Omental fat pad (tissue), 3 donors: ENCODE measurements at regions not wholly inside any gene's neighbourhood (a gene's known extent, or its start where the extent isn't known, plus 50 kb on each side); places are given as distances from the start of the nearest gene placed in this dataset.

Source experiments
- ATAC-seq: fragments of 150-250 bp; one replicate; pipeline ENCODE4 v1.9.1; 2016; ENCODE audit warnings: mild to moderate bottlenecking, moderate library complexity; ENCODE audit not compliant: low FRiP score
- DNase-seq: peaks from one replicate; pipeline ENCODE4 v3.0.0-alpha.2; 2019; ENCODE audit warnings: low spot score
- TF ChIP-seq, protein P1 (sequence below), 3 donors: fragments of 450-650 bp; IDR thresholded peaks; one replicate each; pipeline ENCODE4 v1.5.1; 2016 to 2017; ENCODE audit warnings: antibody characterized with exemption in 3 of 3, mild to moderate bottlenecking in 3 of 3, moderate library complexity in 2 of 3

- ATAC-seq: no peak
- DNase-seq: no peak
- TF ChIP-seq, protein P1, sequence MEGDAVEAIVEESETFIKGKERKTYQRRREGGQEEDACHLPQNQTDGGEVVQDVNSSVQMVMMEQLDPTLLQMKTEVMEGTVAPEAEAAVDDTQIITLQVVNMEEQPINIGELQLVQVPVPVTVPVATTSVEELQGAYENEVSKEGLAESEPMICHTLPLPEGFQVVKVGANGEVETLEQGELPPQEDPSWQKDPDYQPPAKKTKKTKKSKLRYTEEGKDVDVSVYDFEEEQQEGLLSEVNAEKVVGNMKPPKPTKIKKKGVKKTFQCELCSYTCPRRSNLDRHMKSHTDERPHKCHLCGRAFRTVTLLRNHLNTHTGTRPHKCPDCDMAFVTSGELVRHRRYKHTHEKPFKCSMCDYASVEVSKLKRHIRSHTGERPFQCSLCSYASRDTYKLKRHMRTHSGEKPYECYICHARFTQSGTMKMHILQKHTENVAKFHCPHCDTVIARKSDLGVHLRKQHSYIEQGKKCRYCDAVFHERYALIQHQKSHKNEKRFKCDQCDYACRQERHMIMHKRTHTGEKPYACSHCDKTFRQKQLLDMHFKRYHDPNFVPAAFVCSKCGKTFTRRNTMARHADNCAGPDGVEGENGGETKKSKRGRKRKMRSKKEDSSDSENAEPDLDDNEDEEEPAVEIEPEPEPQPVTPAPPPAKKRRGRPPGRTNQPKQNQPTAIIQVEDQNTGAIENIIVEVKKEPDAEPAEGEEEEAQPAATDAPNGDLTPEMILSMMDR (IDR thresholded peaks at IDR 0.05): no peak
Measured at GRCh38 chr9:7534211-7534935, 265.2 kb downstream of the DMAC1 start.

- TF ChIP-seq, protein P1 (IDR thresholded peaks at IDR 0.05): no peak
- no peak for DNase-seq
- ATAC-seq: no peak
Measured at GRCh38 chr9:7533376-7534090, 266.0 kb downstream of the DMAC1 start.

DNA sequence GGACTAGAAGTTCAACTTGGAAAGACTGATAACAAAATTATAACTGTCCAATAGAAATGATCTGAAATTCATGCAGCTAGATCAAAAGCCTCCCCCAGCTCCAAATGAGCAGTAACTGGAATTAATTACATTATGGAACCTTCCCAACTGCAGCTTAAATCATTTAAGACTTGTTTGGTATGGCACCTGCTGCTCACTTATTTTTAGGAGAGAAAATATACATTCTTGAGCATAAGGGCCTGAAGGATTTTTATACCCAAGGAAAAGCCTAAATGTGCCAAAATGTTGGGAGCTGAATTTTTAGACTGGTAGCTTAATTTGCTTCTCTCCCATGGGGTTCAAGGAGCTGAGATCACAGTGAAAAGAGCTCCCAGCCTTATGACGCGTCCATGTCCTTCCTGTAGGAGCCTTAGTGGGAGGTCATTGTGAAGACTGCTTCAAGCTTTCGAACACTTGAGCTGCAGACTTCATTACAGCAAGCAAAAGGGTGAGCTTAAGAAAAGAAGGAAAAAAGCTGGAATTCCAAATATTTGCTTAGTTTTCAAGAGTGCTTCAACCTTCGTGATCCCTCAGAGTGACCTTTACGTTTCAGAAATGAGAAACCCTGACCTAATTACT lies 276.0 kb downstream of the DMAC1 start:
- ATAC-seq (no peak), DNase-seq (no peak)
- TF ChIP-seq, protein P1 (IDR thresholded peaks at IDR 0.05): no peak

DNA sequence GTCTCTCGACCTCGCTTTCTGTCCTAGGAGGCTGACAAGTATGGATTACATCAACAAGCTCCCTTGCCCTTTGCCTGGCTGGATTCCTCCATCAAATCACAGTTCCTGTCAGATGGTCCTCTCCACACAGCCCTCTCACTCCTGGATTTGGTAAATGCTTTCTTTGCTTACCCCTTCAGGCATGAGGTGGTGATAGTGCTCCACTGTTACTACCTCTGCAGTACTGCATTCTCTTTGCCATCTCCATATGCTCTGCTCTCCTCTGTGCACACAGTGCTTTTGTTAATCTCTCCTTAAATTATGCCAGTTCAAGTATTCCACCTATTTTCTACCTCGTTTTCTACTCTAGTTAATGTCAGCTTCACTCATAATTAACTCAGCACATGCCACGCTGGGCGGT lies 279.2 kb downstream of the DMAC1 start:
- ATAC-seq (no peak), DNase-seq (no peak)
- TF ChIP-seq, protein P1 (IDR thresholded peaks at IDR 0.05): no peak

- ATAC-seq (no peak), DNase-seq (no peak)
- TF ChIP-seq, protein P1 (IDR thresholded peaks at IDR 0.05): no peak
Measured at GRCh38 chr9:7516376-7516775, 283.2 kb downstream of the DMAC1 start.

GRCh38 chr9:7510199-7510598 lies 289.4 kb downstream of the DMAC1 start:
- no peak for DNase-seq
- TF ChIP-seq, protein P1 (IDR thresholded peaks at IDR 0.05): no peak
- ATAC-seq: no peak
